GM19395 (cell line): ENCODE measurements at regions not wholly inside any gene's neighbourhood (a gene's known extent, or its start where the extent isn't known, plus 50 kb on each side); places are given as distances from the start of the nearest gene placed in this dataset.

Experiments
- ATAC-seq: cut with Tn5 transposase; IDR thresholded peaks from one replicate; pipeline ENCODE4 v1.9.1; 2021; ENCODE audit warnings: mild to moderate bottlenecking, moderate library complexity; ENCODE audit not compliant: unreplicated experiment

- no peak for ATAC-seq
Measured at GRCh38 chr7:86975449-86975848, 84.0 kb downstream of the ELAPOR2 start.

DNA sequence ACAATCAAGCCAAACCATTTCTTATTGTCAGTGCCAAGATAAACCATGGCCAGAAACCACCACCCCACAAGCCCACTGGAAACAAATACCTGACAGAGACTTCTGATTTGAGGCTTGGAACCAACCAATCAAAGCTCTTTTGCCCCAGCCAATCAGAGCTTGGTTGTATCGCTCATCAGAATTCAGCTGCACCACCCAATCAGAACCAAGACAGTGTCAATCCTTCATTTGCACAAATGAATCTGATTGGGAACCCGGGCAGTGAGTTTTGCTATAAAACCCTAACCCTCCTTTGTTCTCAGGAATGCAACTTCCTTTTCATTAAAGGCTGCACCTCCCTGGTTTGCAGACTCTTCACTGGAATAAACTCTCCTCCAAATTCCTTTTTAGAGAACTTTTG, 87.4 kb downstream of the ELAPOR2 start:
- no peak for ATAC-seq

- ATAC-seq, result no peak
Measured at GRCh38 chr7:86970986-86971385, 88.5 kb downstream of the ELAPOR2 start.

GRCh38 chr7:86970547-86970946, 88.9 kb downstream of the ELAPOR2 start:
- ATAC-seq, result no peak

DNA sequence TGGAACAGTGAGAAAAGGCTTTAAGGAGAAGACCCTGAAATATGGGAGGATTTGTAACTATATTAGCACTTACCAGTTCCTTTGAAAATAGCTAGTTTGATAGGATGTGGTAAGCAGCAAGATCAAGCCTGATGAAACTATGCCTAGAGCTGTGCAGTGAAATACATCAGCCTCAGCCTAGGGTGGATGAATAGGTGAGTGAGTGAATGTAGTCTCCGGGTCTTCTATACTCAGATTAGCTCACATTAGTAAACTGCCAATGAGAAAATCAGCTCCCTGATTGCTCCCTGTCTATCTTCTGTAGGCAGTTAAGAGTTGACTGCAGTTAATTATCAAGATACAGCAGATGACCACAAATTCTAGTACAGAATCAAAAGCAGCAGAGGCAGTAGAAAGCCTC, 89.6 kb downstream of the ELAPOR2 start:
- no peak for ATAC-seq

DNA sequence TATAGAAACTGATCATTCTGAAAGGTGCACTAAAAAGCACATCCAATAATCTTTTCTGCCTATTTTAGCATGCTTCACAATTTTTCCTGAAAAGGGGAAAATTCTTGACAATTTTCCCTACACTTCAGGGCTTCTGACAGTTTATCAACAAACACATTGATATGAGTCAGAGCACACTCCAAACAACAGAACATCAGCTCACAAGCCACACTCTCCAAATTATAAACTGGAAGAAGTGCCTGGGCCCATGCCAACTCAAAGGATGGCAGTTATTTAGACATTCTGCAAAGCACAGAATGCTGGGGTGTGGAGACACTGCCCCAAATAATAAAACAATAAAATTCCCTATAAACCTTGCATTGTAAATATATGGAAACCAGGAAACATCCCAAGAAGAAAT, 90.8 kb downstream of the ELAPOR2 start:
- ATAC-seq, result no peak

DNA sequence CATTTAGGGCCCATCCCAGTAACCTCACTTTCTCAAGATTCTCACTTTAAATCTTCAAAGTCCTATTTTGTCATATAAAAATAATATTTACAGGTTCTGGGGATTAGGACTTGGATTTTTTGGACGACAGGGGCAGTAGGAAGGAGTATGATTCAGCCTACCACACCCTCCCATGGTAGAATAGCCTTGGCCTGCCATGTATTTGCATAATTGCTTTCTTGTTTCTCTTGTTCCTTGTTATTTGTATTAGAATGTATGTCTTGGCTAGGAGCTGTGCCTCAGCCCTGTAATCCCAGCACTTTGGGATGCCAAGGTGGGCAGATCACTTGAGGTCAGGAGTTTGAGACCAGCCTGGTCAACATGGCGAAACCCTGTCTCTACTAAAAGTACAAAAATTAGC, 92.5 kb downstream of the ELAPOR2 start:
- ATAC-seq, result peak; percentile 42

DNA sequence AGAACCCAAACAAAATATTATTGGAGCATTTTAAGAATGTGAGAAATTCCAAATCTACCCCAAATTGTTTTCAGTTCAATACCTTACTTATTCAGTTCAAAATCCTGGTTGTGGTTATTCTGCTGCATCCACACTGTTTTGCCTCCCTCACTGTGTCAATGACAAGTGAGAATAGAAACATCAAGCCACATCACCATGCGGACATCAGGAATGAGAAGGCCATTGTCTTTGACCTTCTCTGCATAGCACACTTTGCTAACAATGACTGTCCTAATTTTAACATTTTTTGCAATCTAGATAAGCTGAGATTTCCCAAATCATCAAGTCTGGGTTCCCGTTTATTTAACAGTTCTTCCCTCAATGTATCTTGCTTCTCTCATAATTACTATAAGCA, 93.7 kb downstream of the ELAPOR2 start:
- ATAC-seq, result no peak

DNA sequence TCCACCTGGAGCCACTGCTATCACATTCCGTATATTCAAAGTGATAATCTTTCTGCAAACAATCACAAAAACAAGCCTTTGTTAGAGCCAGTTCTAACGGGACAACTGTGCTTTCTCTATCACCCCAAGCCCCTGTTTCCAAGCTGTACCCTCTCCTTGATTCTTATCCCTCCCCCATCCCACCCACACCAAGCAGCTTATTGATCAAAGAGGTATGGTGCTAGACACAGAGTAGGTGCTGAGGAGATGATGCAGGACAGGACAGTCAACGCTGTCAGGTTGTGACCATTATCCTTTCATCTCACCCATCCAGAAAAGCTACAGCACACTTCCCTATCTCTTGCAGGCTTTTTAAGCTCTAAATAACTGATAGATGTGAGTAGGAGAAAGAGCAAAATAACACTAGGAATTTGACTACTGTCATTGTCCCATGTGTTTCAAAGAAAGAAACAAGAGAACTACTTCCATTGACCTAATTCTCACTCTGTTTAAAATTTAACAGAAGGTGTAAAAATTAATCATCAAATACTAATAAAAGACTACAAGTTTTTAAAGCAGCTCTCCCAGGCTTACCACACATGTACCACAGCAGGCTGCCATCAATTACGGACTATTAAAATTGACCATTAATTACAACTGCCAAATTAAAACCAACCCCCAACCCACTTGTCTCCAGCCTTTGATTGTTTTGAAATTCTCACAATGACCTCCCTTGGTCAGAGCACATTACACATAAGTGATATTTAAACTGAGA, 94.3 kb downstream of the ELAPOR2 start:
- ATAC-seq, result no peak

GRCh38 chr7:86963599-86964230, 95.7 kb downstream of the ELAPOR2 start:
- ATAC-seq, result peak; percentile 93

DNA sequence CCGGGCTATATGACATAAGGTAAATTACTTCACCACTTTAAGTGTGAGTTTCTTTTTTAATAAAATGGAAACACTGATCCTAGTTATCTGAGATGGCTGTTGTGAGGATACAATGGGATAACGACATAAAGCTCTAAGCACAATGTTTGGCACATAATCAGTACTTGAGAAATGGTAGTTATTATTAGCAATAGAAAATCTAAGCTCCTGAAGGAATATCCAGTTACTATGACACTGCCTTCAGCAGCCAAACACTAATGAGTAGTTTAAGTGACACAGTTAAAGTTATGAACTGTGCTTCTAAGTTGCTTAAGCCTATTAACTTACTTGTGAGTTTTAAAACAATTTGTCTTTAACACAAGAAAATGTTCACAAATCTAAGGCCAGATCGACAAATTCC, 96.8 kb downstream of the ELAPOR2 start:
- ATAC-seq, result no peak

- no peak for ATAC-seq
Measured at GRCh38 chr7:86961686-86962085, 97.8 kb downstream of the ELAPOR2 start.

- no peak for ATAC-seq
Measured at GRCh38 chr7:86958380-86958779, 101.1 kb downstream of the ELAPOR2 start.

DNA sequence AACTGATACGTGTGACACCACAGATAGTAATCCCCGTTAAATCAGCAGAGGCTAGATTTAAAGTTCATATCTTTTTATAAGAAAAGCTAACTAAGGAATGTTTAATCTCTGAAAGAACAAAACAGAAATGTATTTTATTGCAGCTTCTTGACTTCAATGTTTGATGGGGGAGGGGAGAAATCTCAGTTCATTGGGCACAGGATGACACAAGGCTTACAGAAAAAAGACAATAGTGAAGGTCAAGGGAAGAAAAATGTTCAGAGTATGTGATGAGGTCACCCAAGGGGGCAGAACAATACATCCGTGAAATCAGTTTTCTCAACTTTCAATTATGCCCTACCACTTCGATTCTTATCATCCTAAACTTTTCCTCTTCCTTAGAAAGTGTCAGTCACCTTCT, 102.9 kb downstream of the ELAPOR2 start:
- peak; percentile 5 for ATAC-seq

DNA sequence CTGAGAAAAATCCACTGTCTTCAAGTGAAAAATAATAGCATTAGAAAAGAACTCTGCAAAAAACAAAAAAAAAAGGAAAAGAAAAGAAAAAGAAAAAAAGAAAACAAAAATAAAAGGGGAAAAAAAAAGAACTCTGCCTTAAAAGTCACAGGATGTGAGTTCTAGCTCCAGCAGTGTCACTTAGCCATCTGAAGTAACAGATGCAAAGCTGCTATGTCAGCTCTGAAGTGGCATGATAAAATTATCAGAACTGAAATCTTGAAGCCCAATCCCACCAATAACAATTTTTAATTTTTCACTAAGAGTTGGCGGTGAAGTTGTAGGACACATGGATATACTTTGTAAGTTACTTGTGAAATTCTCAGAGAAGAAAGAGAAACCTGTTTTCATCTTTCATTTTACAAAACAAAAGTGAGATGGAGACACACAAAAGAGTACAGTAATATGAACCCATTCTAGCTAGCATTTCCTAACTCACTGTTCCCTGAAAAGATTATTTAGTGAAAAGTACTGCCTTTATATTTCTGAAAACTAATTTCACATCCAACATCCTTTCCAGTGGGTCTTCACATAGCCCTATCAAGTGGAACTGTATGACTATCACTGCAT, 103.5 kb downstream of the ELAPOR2 start:
- ATAC-seq, result peak; percentile 57

DNA sequence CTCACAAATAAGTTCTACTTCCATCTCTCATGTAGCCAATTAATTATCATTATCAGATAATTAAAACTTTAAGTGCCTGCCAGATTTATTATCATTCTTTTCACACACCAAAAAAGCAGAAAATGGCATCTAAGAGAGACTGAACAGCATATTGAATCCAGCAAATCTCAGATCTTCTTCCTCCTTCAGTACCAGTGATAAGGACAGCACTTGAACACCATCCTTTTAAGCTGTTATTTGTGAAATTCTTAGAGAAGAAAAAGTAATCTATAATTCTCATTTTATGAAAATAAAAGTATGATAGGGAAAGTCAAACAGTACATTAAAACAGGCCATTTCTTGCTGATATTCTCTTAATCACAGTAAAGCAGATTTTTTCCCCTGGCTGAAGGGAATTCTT, 104.5 kb downstream of the ELAPOR2 start:
- no peak for ATAC-seq

DNA sequence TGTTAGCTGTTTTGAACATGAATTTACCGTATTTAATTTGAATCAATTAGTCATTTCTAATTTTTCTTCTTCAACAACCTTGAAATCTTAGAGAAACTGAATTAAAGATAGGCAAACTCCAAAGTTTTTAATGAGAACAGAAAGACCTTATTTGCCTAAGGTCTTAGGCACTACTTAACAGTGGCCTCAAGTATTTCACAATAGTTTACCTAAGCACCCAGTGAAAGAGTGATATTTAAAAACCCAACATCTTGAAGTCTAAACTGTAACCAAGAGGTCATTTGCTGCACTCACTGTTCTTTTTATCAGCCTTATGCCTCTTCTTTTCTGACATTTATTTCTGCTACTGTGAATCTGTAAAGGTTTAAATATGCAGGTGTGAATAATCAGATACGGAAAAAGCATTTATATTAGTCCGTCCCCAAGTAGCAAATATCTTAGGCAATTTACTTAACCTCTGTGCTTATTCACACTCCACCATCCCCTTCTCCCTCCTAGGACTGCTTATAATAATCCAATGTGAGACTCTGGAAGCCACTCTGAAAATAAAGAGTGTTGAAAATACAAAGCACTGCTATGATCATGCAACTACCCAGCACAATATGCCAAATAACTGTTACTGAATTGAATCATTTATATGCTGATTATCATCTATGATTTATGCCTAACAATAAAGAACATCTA, 105.7 kb downstream of the ELAPOR2 start:
- no peak for ATAC-seq

DNA sequence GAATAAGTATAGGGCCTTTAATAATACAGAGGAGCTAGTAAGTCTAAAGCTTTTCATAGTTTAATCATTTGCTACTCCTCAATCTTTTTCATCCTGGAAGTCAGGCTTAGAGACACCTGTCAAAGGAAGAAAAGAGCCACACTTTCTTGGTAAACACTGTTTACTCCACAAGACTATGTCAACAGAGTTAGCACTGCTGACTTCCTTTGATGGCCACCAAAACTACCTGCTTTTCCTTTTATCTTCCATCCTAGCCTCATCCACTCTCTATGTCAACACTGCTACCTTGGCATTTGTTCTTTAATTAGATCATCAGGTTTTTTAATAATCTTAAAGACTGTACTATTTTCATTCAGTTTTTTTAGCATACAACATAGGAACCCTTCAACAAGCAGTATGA, 106.2 kb downstream of the ELAPOR2 start:
- ATAC-seq, result no peak

GRCh38 chr7:86951895-86952294, 107.6 kb downstream of the ELAPOR2 start:
- no peak for ATAC-seq

DNA sequence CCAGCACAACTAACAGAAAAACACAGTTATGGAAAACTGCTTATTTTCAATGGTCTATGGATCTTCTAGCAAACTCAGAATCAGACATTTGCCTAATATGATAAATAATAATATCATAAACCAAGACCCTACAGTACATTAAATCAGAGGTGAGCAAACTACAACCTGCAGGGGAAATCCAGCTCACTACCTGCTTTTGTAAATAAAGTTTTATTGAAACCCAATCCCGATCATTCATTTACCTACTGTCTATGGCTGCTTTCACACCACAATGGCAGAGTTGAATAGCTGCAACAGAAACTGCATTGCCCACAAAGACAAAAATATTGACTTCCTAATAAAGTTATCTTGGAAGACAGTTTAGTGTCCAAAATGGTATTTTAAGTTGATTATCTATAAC, 108.5 kb downstream of the ELAPOR2 start:
- no peak for ATAC-seq

GRCh38 chr7:86950360-86950759, 109.1 kb downstream of the ELAPOR2 start:
- no peak for ATAC-seq

DNA sequence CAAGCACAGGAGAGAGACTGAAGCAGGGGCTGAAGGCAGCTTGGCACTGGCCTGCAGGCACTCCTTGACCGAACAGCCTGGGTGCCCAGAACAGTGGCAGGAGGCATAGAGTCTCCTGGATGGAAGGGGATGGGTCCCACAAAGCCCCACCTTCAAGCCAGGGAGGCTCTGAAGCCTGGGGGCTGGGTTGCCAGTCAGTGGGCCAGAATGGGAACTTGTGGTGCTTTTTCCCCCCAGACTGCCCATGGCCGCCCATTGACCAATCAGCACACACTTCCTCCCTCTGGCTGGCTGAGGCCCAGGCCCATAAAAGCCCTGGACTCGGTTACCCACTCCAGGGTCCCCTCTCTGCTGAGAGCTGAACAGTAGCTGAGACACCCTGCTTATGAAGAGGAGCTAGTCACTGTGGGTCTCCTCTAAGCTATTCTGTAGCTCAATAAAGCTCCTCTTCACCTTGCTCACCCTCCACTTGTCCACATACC, 109.6 kb downstream of the ELAPOR2 start:
- no peak for ATAC-seq
